ENCODE measurements at regions not wholly inside any gene's neighbourhood (a gene's known extent, or its start where the extent isn't known, plus 50 kb on each side); places are given as distances from the start of the nearest gene placed in this dataset.

GRCh38 chr10:9450801-9451200 lies 1396.3 kb downstream of the GATA3 start:
- ChIA-PET CTCF (no interaction called here), SMC1A (ENCODE audit: uncharacterized antibody, unreplicated experiment) (no interaction called here), RAD21 (ENCODE audit: unreplicated experiment) (no interaction called here), POLR2A (no interaction called here)
- intact Hi-C loops (cut with micrococcal nuclease; ENCODE audit: unreplicated experiment) (no loop called here), in situ Hi-C loops (cut with MboI) (no loop called here)
- Histone ChIP-seq H3K9ac (ENCODE audit: control insufficient read depth, insufficient read depth, low read length) (no peak overlapping the region), H3K79me2 (ENCODE audit: control insufficient read depth, insufficient read depth, low read length) (no peaks in the 10 kb centered on the region), H3K4me1 (ENCODE audit: control insufficient read depth, insufficient read depth, low read length) (no peaks in the 10 kb centered on the region), H3K27ac (ENCODE audit: control insufficient read depth, insufficient read depth) (no peak overlapping the region), H3K9me3 (replicated peaks; ENCODE audit: control insufficient read depth, insufficient read depth, low read length) (no peaks in the 10 kb centered on the region), H3K36me3 (ENCODE audit: control insufficient read depth in 2 of 2, insufficient read depth in 2 of 2, low read length in 1 of 2) (no peaks in the 10 kb centered on the region), H3K4me3 (no peak overlapping the region), H3K27me3 (replicated peaks in 1 of 2; ENCODE audit: control insufficient read depth in 2 of 2, insufficient read depth in 2 of 2, low read length in 1 of 2) (no peaks in the 10 kb centered on the region), H3K4me2 (ENCODE audit: control insufficient read depth, insufficient read depth) (no peak overlapping the region), H4K20me1 (ENCODE audit: control insufficient read depth, insufficient read depth) (no peaks in the 10 kb centered on the region), H2AFZ (ENCODE audit: control insufficient read depth, low read depth, low read length) (no peak overlapping the region)
- BruUV-seq (replicated peaks): no TSS peak
- TF ChIP-seq NFXL1 (IDR thresholded peaks at IDR 0.05; ENCODE audit: borderline replicate concordance): no peak
- no peak for DNase-seq (ENCODE audit: low read depth, low spot score)
- no peak for ATAC-seq
- 0% methylated on average over 2 of the region's 2 CpGs for WGBS (ENCODE audit: insufficient coverage, insufficient replicate concordance, low lambda C conversion rate, missing lambda C conversion rate)
- no peak for FAIRE-seq

- intact Hi-C loops (cut with micrococcal nuclease; ENCODE audit: unreplicated experiment): no loop called here
- Histone ChIP-seq H3K27ac (ENCODE audit: control insufficient read depth, insufficient read depth) (no peak overlapping the region), H3K9me3 (replicated peaks; ENCODE audit: control insufficient read depth, insufficient read depth, low read length) (no peaks in the 10 kb centered on the region), H3K36me3 (ENCODE audit: control insufficient read depth in 2 of 2, insufficient read depth in 2 of 2, low read length in 1 of 2) (no peaks in the 10 kb centered on the region), H3K27me3 (replicated peaks in 1 of 2; ENCODE audit: control insufficient read depth in 2 of 2, insufficient read depth in 2 of 2, low read length in 1 of 2) (no peaks in the 10 kb centered on the region), H3K79me2 (ENCODE audit: control insufficient read depth, insufficient read depth, low read length) (no peaks in the 10 kb centered on the region), H3K4me3 (no peak overlapping the region), H3K9ac (ENCODE audit: control insufficient read depth, insufficient read depth, low read length) (no peak overlapping the region), H2AFZ (ENCODE audit: control insufficient read depth, low read depth, low read length) (no peak overlapping the region), H3K4me2 (ENCODE audit: control insufficient read depth, insufficient read depth) (no peak overlapping the region), H3K4me1 (ENCODE audit: control insufficient read depth, insufficient read depth, low read length) (no peaks in the 10 kb centered on the region), H4K20me1 (ENCODE audit: control insufficient read depth, insufficient read depth) (no peaks in the 10 kb centered on the region)
- DNase-seq (ENCODE audit: low read depth, low spot score) (no peak), ATAC-seq (no peak), FAIRE-seq (no peak)
- CTCF ChIA-PET: no interaction called here
- 55% methylated on average over 2 of the region's 2 CpGs for WGBS (ENCODE audit: insufficient coverage, insufficient replicate concordance, low lambda C conversion rate, missing lambda C conversion rate)
- no TSS peak for BruUV-seq (replicated peaks)
- in situ Hi-C loops (cut with MboI): no loop called here
- RAD21 ChIA-PET (ENCODE audit: unreplicated experiment): no interaction called here
- TF ChIP-seq USF2 (IDR thresholded peaks at IDR 0.05; ENCODE audit: borderline replicate concordance, low read depth, low read length) (no peak), ZSCAN29 (IDR thresholded peaks at IDR 0.05) (no peak), MTA3 (IDR thresholded peaks at IDR 0.05; ENCODE audit: borderline replicate concordance, low read length) (no peak), MYC (IDR thresholded peaks at IDR 0.05; ENCODE audit: insufficient read depth, insufficient read length, insufficient replicate concordance, low read length, severe bottlenecking) (no peak), RFX5 (IDR thresholded peaks at IDR 0.05; ENCODE audit: low read depth, low read length) (no peak), ZNF622 (IDR thresholded peaks at IDR 0.05) (no peak), TBL1XR1 (IDR thresholded peaks at IDR 0.05; ENCODE audit: low read depth, low read length) (no peak), CEBPB (IDR thresholded peaks at IDR 0.05; ENCODE audit: borderline replicate concordance in 1 of 2, low read depth in 2 of 2, low read length in 2 of 2) (no peak), HDAC6 (IDR thresholded peaks at IDR 0.05; ENCODE audit: unreplicated experiment) (no peak), ZNF207 (IDR thresholded peaks at IDR 0.05; ENCODE audit: borderline replicate concordance) (no peak)
- POLR2A ChIA-PET: no interaction called here
- SMC1A ChIA-PET (ENCODE audit: uncharacterized antibody, unreplicated experiment): no interaction called here
Observed at GRCh38 chr10:9451211-9451773, 1396.8 kb downstream of the GATA3 start.
